ENCODE measurements at regions not wholly inside any gene's neighbourhood (a gene's known extent, or its start where the extent isn't known, plus 50 kb on each side); places are given as distances from the start of the nearest gene placed in this dataset.

- Histone ChIP-seq H3K27ac (ENCODE audit: extremely low read depth, low read depth, low read length) (no peak overlapping the region), H3K36me3 (ENCODE audit: control insufficient read depth in 2 of 2, insufficient read depth in 1 of 2, low read length in 2 of 2) (no peaks in the 10 kb centered on the region), H3K9me3 (ENCODE audit: control insufficient read depth, insufficient read depth, low read depth, low read length) (no peaks in the 10 kb centered on the region), H3K4me1 (ENCODE audit: control insufficient read depth, insufficient read depth, low read length) (peaks cover 19% of the 10 kb centered on the region), H3K4me3 (ENCODE audit: low read depth, low read length) (no peak overlapping the region)
- TF ChIP-seq ZNF510 (tag by site-specific recombination; IDR thresholded peaks at IDR 0.05; ENCODE audit: insufficient replicate concordance) (peak; percentile 7), ZBTB21 (tag by site-specific recombination; IDR thresholded peaks at IDR 0.05) (no peak), ZBTB17 (tag by site-specific recombination; IDR thresholded peaks at IDR 0.05) (peak; percentile 56), ZNF549 (tag by site-specific recombination; IDR thresholded peaks at IDR 0.05) (peak; percentile 51; the same call in 1 of the 2 replicates), ZNF350 (tag by site-specific recombination; IDR thresholded peaks at IDR 0.05) (peak; percentile 74; the same call in 1 of the 2 replicates), TRIM28 (IDR thresholded peaks at IDR 0.05; ENCODE audit: borderline replicate concordance, low read length) (no peak), ZNF433 (tag by site-specific recombination; IDR thresholded peaks at IDR 0.05; ENCODE audit: low read depth) (no peak), ZNF692 (tag by site-specific recombination; IDR thresholded peaks at IDR 0.05) (0 out of 2 replicates have a peak, but pooled peaks have one; percentile 25), ZNF37A (tag by site-specific recombination; IDR thresholded peaks at IDR 0.05) (peak; percentile 68; the same call in 1 of the 2 replicates), KLF17 (tag by site-specific recombination; IDR thresholded peaks at IDR 0.05) (no peak), ZNF184 (tag by site-specific recombination; IDR thresholded peaks at IDR 0.05) (peak; percentile 59; the same call in 1 of the 2 replicates), ZNF626 (tag by site-specific recombination; IDR thresholded peaks at IDR 0.05) (peak; percentile 46; the same call in 1 of the 2 replicates), KLF10 (tag by site-specific recombination; IDR thresholded peaks at IDR 0.05) (0 out of 2 replicates have a peak, but pooled peaks have one; percentile 46), HOXC10 (CRISPR knock-in tag; IDR thresholded peaks at IDR 0.05) (no peak), ZNF660 (tag by site-specific recombination; IDR thresholded peaks at IDR 0.05) (peak; percentile 87), ZNF112 (tag by site-specific recombination; IDR thresholded peaks at IDR 0.05) (peak; percentile 69; the same call in 1 of the 2 replicates), ZNF596 (tag by site-specific recombination; IDR thresholded peaks at IDR 0.05) (0 out of 2 replicates have a peak, but pooled peaks have one; percentile 29), ZNF248 (tag by site-specific recombination; IDR thresholded peaks at IDR 0.05) (0 out of 2 replicates have a peak, but pooled peaks have one; percentile 22), ZNF585B (tag by site-specific recombination; IDR thresholded peaks at IDR 0.05) (no peak)
- POLR2A ChIA-PET = no interaction called here
- CTCF ChIA-PET = interaction anchor here (0.6 to 1.2 kb wide), 4 partner anchors 18 to 690 kb away, joined by 3 to 5 read pairs (median 3); no protein-coding TSS in a partner anchor
Measured at GRCh38 chr18:33804258-33804657, 226.2 kb downstream of the ASXL3 start.

GRCh38 chr18:33803636-33804035 lies 225.6 kb downstream of the ASXL3 start:
- ChIA-PET POLR2A (no interaction called here), CTCF (interaction anchor here (0.6 to 1.2 kb wide), 2 partner anchors 71 to 418 kb away, joined by 3 read pairs; no protein-coding TSS in a partner anchor)
- H3K9me3 ChIP-seq (ENCODE audit: control insufficient read depth, insufficient read depth, low read depth, low read length) = no peaks in the 10 kb centered on the region
- no peaks in the 10 kb centered on the region for H3K36me3 ChIP-seq (ENCODE audit: control insufficient read depth in 2 of 2, insufficient read depth in 1 of 2, low read length in 2 of 2)
- H3K27ac ChIP-seq (ENCODE audit: extremely low read depth, low read depth, low read length) = no peak overlapping the region
- H3K4me1 ChIP-seq (ENCODE audit: control insufficient read depth, insufficient read depth, low read length) = peaks cover 19% of the 10 kb centered on the region
- no peak overlapping the region for H3K4me3 ChIP-seq (ENCODE audit: low read depth, low read length)
- TF ChIP-seq HOXD13 (CRISPR knock-in tag; IDR thresholded peaks at IDR 0.05; ENCODE audit: borderline replicate concordance) = no peak
- no peak for TF ChIP-seq SCRT2 (tag by site-specific recombination; IDR thresholded peaks at IDR 0.05)
- no peak for TF ChIP-seq ZNF555 (tag by site-specific recombination; conservative IDR thresholded peaks at IDR 0.05)
- no peak for TF ChIP-seq PRDM10 (tag by site-specific recombination; IDR thresholded peaks at IDR 0.05)
- TF ChIP-seq YY1 (tag by site-specific recombination; IDR thresholded peaks at IDR 0.05) = no peak
- no peak for TF ChIP-seq ZNF670 (tag by site-specific recombination; IDR thresholded peaks at IDR 0.05; ENCODE audit: low read depth)
- TF ChIP-seq ELK4 (IDR thresholded peaks at IDR 0.05; ENCODE audit: borderline replicate concordance, low read depth, low read length) = no peak
- no peak for TF ChIP-seq ZNF433 (tag by site-specific recombination; IDR thresholded peaks at IDR 0.05; ENCODE audit: low read depth)
- TF ChIP-seq ZNF23 (tag by site-specific recombination; IDR thresholded peaks at IDR 0.05; ENCODE audit: borderline replicate concordance) = no peak
- no peak for TF ChIP-seq ZNF140 (tag by site-specific recombination; IDR thresholded peaks at IDR 0.05)
- no peak for TF ChIP-seq TRIM28 (IDR thresholded peaks at IDR 0.05; ENCODE audit: borderline replicate concordance, low read length)
- TF ChIP-seq ZNF221 (tag by site-specific recombination; IDR thresholded peaks at IDR 0.05; ENCODE audit: borderline replicate concordance) = no peak
- no peak for TF ChIP-seq ZNF654 (tag by site-specific recombination; IDR thresholded peaks at IDR 0.05; ENCODE audit: low read depth)

Data from HEK293 (cell line).